ENCODE measurements at regions not wholly inside any gene's neighbourhood (a gene's known extent, or its start where the extent isn't known, plus 50 kb on each side); places are given as distances from the start of the nearest gene placed in this dataset.

DNA sequence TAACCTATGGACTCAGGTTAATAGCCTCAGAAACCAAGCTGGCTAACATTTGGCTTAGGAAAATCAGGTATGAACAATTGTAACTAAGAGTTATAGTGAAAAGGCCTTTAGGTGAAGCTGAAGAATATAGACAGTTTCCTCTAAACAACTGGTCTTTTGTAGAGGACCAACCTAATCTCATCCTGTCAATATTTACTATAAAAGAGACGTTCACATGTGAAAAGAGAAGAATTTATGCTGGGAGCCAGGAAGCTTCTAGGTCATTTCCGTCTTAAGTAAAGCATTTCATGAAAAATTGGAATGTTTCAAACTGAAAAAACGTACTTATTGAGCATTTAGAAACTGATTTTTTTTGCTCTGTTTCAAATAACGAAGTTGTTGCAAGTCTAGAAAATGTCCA is 764.3 kb upstream of the GOLIM4 start:
- H3K27me3 ChIP-seq (ENCODE audit: control insufficient read depth, insufficient read depth, low read length): no peaks in the 10 kb centered on the region
- H3K9me3 ChIP-seq (ENCODE audit: control insufficient read depth, low read length): no peaks in the 10 kb centered on the region
- H3K9ac ChIP-seq (ENCODE audit: low read length): no peak overlapping the region
- peaks cover 36% of the 10 kb centered on the region for H3K4me1 ChIP-seq (ENCODE audit: control insufficient read depth, insufficient read depth, low read length)
- no peaks in the 10 kb centered on the region for H3K36me3 ChIP-seq (ENCODE audit: control insufficient read depth, insufficient read depth, low read length)
- H3K4me3 ChIP-seq (ENCODE audit: low read length): no peak overlapping the region

DNA sequence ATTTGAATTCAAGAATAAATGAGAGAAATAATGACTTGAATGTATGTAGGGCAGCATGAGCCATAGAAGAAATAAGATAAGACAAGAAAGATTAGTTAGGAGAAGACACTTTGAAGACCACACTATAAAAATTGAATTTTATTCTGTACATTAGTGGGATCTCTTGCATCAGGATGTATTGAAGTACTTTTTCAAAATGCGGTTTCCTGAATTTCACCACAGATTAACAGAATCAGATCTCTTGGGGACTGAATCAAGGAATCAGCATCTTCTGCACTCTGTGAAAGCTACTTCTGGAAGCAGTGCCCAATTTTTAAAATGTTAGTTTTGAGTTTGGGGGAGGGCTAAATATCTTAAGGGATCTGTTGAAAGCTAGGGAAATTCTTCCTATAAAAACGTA is 763.9 kb upstream of the GOLIM4 start:
- no peak overlapping the region for H3K4me3 ChIP-seq (ENCODE audit: low read length)
- no peaks in the 10 kb centered on the region for H3K27me3 ChIP-seq (ENCODE audit: control insufficient read depth, insufficient read depth, low read length)
- H3K9me3 ChIP-seq (ENCODE audit: control insufficient read depth, low read length): no peaks in the 10 kb centered on the region
- H3K9ac ChIP-seq (ENCODE audit: low read length): no peak overlapping the region
- peaks cover 36% of the 10 kb centered on the region for H3K4me1 ChIP-seq (ENCODE audit: control insufficient read depth, insufficient read depth, low read length)
- H3K36me3 ChIP-seq (ENCODE audit: control insufficient read depth, insufficient read depth, low read length): no peaks in the 10 kb centered on the region

DNA sequence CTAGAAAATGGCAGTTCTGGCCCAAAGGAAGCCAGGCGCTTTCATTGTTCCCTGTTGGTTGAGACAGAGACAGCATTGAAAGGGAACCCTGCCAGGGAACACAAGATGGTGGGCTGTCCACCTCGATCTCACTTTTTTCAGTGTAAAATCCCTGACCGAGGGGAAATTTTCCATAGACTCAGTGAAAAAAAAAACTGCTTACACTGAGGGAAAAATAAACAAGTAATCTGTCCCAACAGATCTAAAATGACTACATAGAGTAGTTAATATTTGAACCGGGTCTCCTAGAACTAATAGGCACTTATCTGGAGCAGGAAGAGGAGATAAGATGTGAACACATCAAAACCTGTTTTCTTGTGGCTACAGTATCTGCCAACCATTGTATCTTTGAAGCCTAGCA is 763.4 kb upstream of the GOLIM4 start:
- peaks cover 31% of the 10 kb centered on the region for H3K4me1 ChIP-seq (ENCODE audit: control insufficient read depth, insufficient read depth, low read length)
- no peak overlapping the region for H3K4me3 ChIP-seq (ENCODE audit: low read length)

DNA sequence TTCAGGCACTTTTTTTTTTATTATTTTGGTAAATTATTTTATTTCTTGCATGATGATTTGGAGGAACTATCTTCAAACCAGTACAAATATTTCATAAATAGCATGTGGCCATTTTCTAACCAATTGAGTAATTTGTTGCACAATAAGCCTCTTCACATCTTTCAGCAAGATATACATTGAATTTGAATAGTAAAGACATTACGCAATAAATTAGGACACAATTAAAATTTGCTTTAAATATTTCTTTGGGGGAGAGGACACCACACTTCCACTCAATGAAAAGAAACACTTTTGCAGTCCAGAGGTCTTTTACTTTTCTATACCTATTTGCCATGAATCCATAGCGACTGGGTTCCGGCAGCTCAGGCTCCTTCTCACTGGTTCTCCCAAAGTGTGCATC is 762.6 kb upstream of the GOLIM4 start:
- Histone ChIP-seq H3K4me1 (ENCODE audit: control insufficient read depth, insufficient read depth, low read length) (peaks cover 29% of the 10 kb centered on the region), H3K4me3 (ENCODE audit: low read length) (no peak overlapping the region), H3K9ac (ENCODE audit: low read length) (no peak overlapping the region), H3K27me3 (ENCODE audit: control insufficient read depth, insufficient read depth, low read length) (no peaks in the 10 kb centered on the region), H3K9me3 (ENCODE audit: control insufficient read depth, low read length) (no peaks in the 10 kb centered on the region), H3K36me3 (ENCODE audit: control insufficient read depth, insufficient read depth, low read length) (no peaks in the 10 kb centered on the region)

More for the DNA sequence above, 763.4 kb upstream of the GOLIM4 start:
- H3K36me3 ChIP-seq (ENCODE audit: control insufficient read depth, insufficient read depth, low read length): no peaks in the 10 kb centered on the region
- no peak overlapping the region for H3K9ac ChIP-seq (ENCODE audit: low read length)
- no peaks in the 10 kb centered on the region for H3K27me3 ChIP-seq (ENCODE audit: control insufficient read depth, insufficient read depth, low read length)
- H3K9me3 ChIP-seq (ENCODE audit: control insufficient read depth, low read length): no peaks in the 10 kb centered on the region

DNA sequence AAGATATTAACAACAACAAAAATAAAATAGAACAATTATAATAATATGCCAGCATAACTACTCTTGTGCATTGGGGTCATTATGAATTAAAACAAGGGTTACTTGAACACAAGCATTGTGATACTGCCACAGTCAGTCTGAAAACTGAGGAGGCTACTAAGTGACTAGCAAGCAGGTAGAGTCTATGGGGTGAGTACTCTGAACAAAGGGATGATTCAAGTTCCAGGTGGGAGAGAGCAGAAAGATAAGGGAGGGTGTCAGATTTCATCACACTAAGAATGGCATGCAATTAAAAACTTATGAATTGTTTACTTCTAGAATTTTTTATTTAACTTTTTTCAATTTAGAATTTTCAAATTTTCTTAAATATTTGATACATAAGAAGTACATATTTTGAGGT is 754.4 kb upstream of the GOLIM4 start:
- no peak overlapping the region for H3K4me3 ChIP-seq (ENCODE audit: low read length)
- peaks cover 18% of the 10 kb centered on the region for H3K27me3 ChIP-seq (ENCODE audit: control insufficient read depth, insufficient read depth, low read length)
- H3K36me3 ChIP-seq (ENCODE audit: control insufficient read depth, insufficient read depth, low read length): no peaks in the 10 kb centered on the region
- no peak overlapping the region for H3K9ac ChIP-seq (ENCODE audit: low read length)
- no peaks in the 10 kb centered on the region for H3K4me1 ChIP-seq (ENCODE audit: control insufficient read depth, insufficient read depth, low read length)
- H3K9me3 ChIP-seq (ENCODE audit: control insufficient read depth, low read length): no peaks in the 10 kb centered on the region

DNA sequence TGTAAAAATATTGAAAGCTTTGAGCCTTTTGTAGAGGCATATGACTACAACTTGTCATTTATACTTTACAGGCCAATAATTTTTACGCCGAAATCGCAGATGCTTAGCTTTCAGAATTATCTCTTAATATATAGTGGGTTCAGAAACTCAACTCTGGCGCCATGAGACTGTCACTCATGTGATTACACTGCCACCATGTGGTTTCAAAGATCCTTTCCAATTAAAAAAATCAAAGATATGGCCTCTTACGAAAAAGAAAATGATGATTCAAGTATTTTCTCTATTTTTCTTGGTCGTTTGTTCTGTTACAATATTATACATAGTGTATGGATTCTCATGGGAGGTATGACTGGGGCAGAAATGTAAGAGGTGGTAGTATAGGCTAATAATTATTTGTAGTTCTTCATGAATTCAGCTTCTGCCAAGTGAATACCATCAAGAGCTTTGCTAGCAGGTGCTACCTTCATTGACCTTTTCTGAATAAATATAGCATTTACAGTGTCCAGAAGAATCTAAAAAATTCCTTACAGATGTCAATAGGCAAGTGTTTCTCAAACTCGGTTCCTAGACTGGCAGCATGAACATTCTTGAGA is 751.7 kb upstream of the GOLIM4 start:
- H3K27me3 ChIP-seq (ENCODE audit: control insufficient read depth, insufficient read depth, low read length): peaks cover 22% of the 10 kb centered on the region
- no peaks in the 10 kb centered on the region for H3K36me3 ChIP-seq (ENCODE audit: control insufficient read depth, insufficient read depth, low read length)
- no peaks in the 10 kb centered on the region for H3K9me3 ChIP-seq (ENCODE audit: control insufficient read depth, low read length)
- H3K4me1 ChIP-seq (ENCODE audit: control insufficient read depth, insufficient read depth, low read length): no peaks in the 10 kb centered on the region
- no peak overlapping the region for H3K4me3 ChIP-seq (ENCODE audit: low read length)
- H3K9ac ChIP-seq (ENCODE audit: low read length): no peak overlapping the region

DNA sequence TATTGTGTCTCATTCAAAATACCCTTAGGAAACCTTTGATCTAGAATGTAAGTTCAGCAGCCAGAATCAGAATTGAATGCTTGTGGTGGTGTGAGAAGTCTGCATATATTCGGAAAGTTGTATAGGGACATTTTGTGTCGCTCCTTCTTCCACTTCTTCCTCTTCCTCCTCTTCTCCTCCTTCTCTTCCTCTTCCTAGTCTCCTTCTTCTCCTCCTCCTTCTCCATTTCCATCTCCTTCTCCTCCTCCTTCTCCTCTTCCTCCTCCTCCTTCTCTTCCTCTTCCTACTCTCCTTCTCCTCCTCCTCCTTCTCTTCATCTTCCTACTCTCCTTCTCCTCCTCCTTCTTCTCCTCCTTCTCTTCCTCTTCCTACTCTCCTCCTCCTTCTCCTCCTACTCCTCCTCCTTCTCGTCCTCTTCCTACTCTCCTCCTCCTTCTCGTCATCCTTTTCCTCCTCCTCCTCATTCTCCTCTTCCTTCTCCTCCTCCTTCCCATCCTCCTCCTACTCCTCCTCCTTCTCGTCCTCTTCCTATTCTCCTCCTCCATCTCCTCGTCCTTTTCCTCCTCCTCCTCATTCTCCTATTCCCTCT is 749.3 kb upstream of the GOLIM4 start:
- H3K9me3 ChIP-seq (ENCODE audit: control insufficient read depth, low read length): no peaks in the 10 kb centered on the region
- peaks cover 19% of the 10 kb centered on the region for H3K27me3 ChIP-seq (ENCODE audit: control insufficient read depth, insufficient read depth, low read length)
- H3K4me1 ChIP-seq (ENCODE audit: control insufficient read depth, insufficient read depth, low read length): no peaks in the 10 kb centered on the region
- no peak overlapping the region for H3K4me3 ChIP-seq (ENCODE audit: low read length)
- no peak overlapping the region for H3K9ac ChIP-seq (ENCODE audit: low read length)
- no peaks in the 10 kb centered on the region for H3K36me3 ChIP-seq (ENCODE audit: control insufficient read depth, insufficient read depth, low read length)

DNA sequence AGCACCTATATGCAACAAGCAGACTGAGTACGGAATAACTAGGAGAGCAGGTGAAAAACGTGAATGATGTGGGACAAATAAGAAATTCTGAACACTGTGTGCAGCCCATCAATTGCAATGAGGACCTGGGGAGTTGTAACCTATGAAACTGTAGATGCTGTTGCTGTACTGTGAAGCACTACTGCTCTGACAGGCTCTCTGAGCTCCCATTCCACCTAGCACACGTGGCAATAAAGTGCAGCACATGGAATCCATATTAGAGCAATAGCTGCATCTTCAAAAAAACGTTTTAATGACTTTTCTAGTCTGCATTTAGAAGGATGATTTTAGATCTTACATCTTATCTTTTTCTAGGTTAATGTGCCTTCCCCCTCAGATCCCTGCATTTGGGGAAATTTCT is 748.7 kb upstream of the GOLIM4 start:
- H3K4me1 ChIP-seq (ENCODE audit: control insufficient read depth, insufficient read depth, low read length): no peaks in the 10 kb centered on the region
- H3K9me3 ChIP-seq (ENCODE audit: control insufficient read depth, low read length): no peaks in the 10 kb centered on the region
- no peaks in the 10 kb centered on the region for H3K36me3 ChIP-seq (ENCODE audit: control insufficient read depth, insufficient read depth, low read length)
- no peak overlapping the region for H3K9ac ChIP-seq (ENCODE audit: low read length)
- no peak overlapping the region for H3K4me3 ChIP-seq (ENCODE audit: low read length)
- peaks cover 19% of the 10 kb centered on the region for H3K27me3 ChIP-seq (ENCODE audit: control insufficient read depth, insufficient read depth, low read length)

DNA sequence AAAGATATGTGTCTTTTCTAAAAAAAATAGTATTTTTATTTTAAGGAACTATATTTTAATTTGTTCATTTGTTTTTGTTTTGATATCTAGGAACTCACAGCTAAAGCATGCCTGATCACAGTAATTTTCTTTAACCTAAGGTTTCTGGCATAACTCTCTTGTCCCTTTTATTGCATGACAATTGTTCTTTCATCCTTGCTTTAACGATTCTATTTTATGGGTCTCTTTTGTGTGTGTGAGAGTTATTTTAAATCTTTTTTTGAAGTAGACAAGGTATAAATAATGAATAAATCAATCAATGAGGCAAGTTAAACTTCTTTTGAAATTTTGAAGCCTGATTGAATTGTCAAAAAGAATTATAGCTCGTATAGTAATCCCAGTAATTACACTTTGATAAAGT is 747.8 kb upstream of the GOLIM4 start:
- no peak overlapping the region for H3K4me3 ChIP-seq (ENCODE audit: low read length)
- no peaks in the 10 kb centered on the region for H3K36me3 ChIP-seq (ENCODE audit: control insufficient read depth, insufficient read depth, low read length)
- H3K9ac ChIP-seq (ENCODE audit: low read length): no peak overlapping the region
- H3K27me3 ChIP-seq (ENCODE audit: control insufficient read depth, insufficient read depth, low read length): peaks cover 19% of the 10 kb centered on the region
- H3K9me3 ChIP-seq (ENCODE audit: control insufficient read depth, low read length): no peaks in the 10 kb centered on the region
- no peaks in the 10 kb centered on the region for H3K4me1 ChIP-seq (ENCODE audit: control insufficient read depth, insufficient read depth, low read length)

DNA sequence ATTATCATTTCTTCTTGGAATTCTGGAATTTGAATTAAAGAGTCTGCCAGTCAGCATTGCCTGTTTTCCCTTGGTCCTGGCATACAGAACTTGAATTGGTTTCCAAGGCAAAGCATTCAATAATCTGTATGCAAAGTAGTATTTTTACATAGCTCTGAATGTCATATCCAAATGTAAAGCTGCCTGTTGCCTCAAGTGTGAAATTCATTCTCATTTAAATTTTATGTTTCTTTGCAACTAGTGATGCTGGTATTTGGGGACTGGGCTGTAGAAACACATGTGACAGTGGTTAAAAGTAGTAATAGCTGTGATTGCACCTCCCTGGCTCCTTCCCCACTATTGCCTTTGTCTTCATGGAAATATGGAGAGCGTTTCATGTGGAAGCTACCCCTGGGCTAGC is 743.9 kb upstream of the GOLIM4 start:
- Histone ChIP-seq H3K9ac (ENCODE audit: low read length) (no peak overlapping the region), H3K9me3 (ENCODE audit: control insufficient read depth, low read length) (no peaks in the 10 kb centered on the region), H3K4me1 (ENCODE audit: control insufficient read depth, insufficient read depth, low read length) (no peaks in the 10 kb centered on the region), H3K4me3 (ENCODE audit: low read length) (no peak overlapping the region), H3K27me3 (ENCODE audit: control insufficient read depth, insufficient read depth, low read length) (no peaks in the 10 kb centered on the region), H3K36me3 (ENCODE audit: control insufficient read depth, insufficient read depth, low read length) (no peaks in the 10 kb centered on the region)

DNA sequence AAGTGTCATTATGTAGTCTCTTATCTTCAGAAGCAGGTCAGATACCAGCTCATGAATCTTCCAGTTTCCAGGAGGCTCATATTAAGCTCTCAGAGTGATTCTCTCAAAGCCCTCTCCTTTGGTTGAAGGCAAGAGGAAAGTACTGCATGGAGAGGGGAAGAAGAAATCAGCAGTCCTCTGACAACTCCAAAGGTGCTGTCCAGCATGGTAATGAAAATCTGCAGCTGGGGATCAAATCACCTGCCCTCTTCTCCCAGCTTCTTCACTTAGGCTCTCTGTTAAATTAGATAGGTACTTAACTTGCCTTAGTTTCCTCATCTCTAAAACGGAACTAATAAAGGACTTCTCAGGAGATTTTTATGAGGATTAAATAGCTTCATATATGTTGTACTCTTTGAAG is 738.8 kb upstream of the GOLIM4 start:
- H3K9me3 ChIP-seq (ENCODE audit: control insufficient read depth, low read length): no peaks in the 10 kb centered on the region
- H3K9ac ChIP-seq (ENCODE audit: low read length): no peak overlapping the region
- no peaks in the 10 kb centered on the region for H3K36me3 ChIP-seq (ENCODE audit: control insufficient read depth, insufficient read depth, low read length)
- H3K4me3 ChIP-seq (ENCODE audit: low read length): no peak overlapping the region
- no peaks in the 10 kb centered on the region for H3K27me3 ChIP-seq (ENCODE audit: control insufficient read depth, insufficient read depth, low read length)
- no peaks in the 10 kb centered on the region for H3K4me1 ChIP-seq (ENCODE audit: control insufficient read depth, insufficient read depth, low read length)

DNA sequence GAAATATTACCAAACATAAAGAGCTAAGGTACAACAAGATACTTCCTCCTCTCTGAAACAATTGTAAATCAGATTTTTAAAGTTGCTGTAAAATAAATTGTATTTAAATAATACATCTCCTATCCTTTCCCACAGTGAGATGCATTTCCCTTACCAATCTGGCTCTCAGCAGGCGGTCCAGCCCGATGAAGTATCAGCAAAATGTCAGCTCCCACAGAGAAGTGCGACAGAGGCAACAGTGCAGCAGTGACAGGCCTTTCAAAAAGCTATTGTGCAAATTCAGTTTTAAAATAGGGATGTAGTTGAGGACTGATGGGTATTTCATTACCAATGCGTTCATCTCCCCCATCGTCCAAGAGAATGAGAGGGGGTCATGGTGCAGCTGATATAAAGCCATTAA is 733.2 kb upstream of the GOLIM4 start:
- Histone ChIP-seq H3K27me3 (ENCODE audit: control insufficient read depth, insufficient read depth, low read length) (no peaks in the 10 kb centered on the region), H3K4me3 (ENCODE audit: low read length) (no peak overlapping the region), H3K4me1 (ENCODE audit: control insufficient read depth, insufficient read depth, low read length) (no peaks in the 10 kb centered on the region), H3K9me3 (ENCODE audit: control insufficient read depth, low read length) (no peaks in the 10 kb centered on the region), H3K9ac (ENCODE audit: low read length) (no peak overlapping the region), H3K36me3 (ENCODE audit: control insufficient read depth, insufficient read depth, low read length) (no peaks in the 10 kb centered on the region)

DNA sequence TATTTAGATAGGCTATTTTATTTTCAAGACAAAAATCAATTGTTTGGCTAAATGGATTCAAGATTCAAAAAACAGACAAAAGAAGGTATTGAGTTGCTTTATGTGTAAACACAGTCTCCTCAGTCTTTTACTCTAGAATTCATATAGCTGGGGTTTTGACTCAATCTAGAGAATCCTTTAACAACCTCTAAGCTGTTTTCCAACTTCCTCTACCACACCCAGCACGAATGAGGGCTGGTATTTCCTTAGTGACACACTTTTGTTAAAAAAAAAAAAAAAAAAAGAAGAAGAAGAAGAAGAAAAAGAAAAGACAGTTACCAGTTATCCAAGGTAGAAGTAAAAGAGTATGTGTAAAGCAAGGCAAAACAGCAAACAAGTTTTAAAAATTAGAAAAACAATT is 732.8 kb upstream of the GOLIM4 start:
- Histone ChIP-seq H3K9ac (ENCODE audit: low read length) (no peak overlapping the region), H3K36me3 (ENCODE audit: control insufficient read depth, insufficient read depth, low read length) (no peaks in the 10 kb centered on the region), H3K27me3 (ENCODE audit: control insufficient read depth, insufficient read depth, low read length) (no peaks in the 10 kb centered on the region), H3K9me3 (ENCODE audit: control insufficient read depth, low read length) (no peaks in the 10 kb centered on the region), H3K4me3 (ENCODE audit: low read length) (no peak overlapping the region), H3K4me1 (ENCODE audit: control insufficient read depth, insufficient read depth, low read length) (no peaks in the 10 kb centered on the region)
